Panc1 (cell line): ENCODE measurements at regions not wholly inside any gene's neighbourhood (a gene's known extent, or its start where the extent isn't known, plus 50 kb on each side); places are given as distances from the start of the nearest gene placed in this dataset.

Source experiments
- ATAC-seq: fragments of 200-7000 bp; cut with Tn5 transposase; 2 replicates; pipeline ENCODE4 v1.9.1; 2020; ENCODE audit warnings: mild to moderate bottlenecking, moderate library complexity
- BruUV-seq: library from RNA; stranded (reverse); fragments of 400-500 nt; replicated peaks from 2 replicates; lab custom pipeline; 2021; lab: Mats Ljungman, UMichigan
- CTCF ChIA-PET: fragments of 300-600 bp; sonication (Branson Sonifier 250); formaldehyde crosslinking; loops from one replicate; lab custom pipeline; 2022; ENCODE audit warnings: antibody characterized with exemption; lab: Charles Lee
- POLR2A ChIA-PET: fragments of 300-600 bp; sonication (Branson Sonifier 250); formaldehyde crosslinking; loops from one replicate; lab custom pipeline; 2022; ENCODE audit warnings: antibody characterized with exemption; lab: Charles Lee
- DNase-seq: peaks from one replicate; pipeline ENCODE4 v3.0.0-alpha.2; 2010; ENCODE audit warnings: low read depth, low spot score
- H3K27ac ChIP-seq: 2 replicates; pipeline ENCODE4 v1.5.1; 2011; ENCODE audit warnings: mild to moderate bottlenecking, low read length, inconsistent platforms
- H3K27me3 ChIP-seq: fragments of 200-500 bp; sonication (Bioruptor generic); 2 replicates; pipeline ENCODE4 v1.6.0; 2014; ENCODE audit warnings: low read length, inconsistent platforms; ENCODE audit not compliant: control insufficient read depth, insufficient read depth
- H3K36me3 ChIP-seq: fragments of 200-500 bp; sonication (Bioruptor generic); 2 replicates; pipeline ENCODE4 v1.5.1; 2014; ENCODE audit warnings: inconsistent platforms, mild to moderate bottlenecking, low read length, moderate library complexity; ENCODE audit not compliant: control insufficient read depth, insufficient read depth
- H3K4me1 ChIP-seq: 2 replicates; pipeline ENCODE4 v1.5.1; 2011; ENCODE audit warnings: inconsistent platforms, mild to moderate bottlenecking, low read length, moderate library complexity; ENCODE audit not compliant: control insufficient read depth, insufficient read depth
- H3K4me3 ChIP-seq, 2 experiments: 2 replicates each; pipeline ENCODE4 v1.5.1; 2011 to 2012; ENCODE audit warnings: low read depth in 2 of 2, low read length in 2 of 2, mild to moderate bottlenecking in 2 of 2, inconsistent platforms in 1 of 2, moderate library complexity in 1 of 2
- H3K9me3 ChIP-seq: fragments of 200-500 bp; sonication (Bioruptor generic); 2 replicates; pipeline ENCODE4 v1.5.1; 2014; ENCODE audit warnings: low read depth, mild to moderate bottlenecking, inconsistent platforms, low read length, moderate library complexity; ENCODE audit not compliant: control insufficient read depth, insufficient read depth
- POLR2AphosphoS5 ChIP-seq: IDR thresholded peaks from 2 replicates; pipeline ENCODE4 v1.6.1; 2012; ENCODE audit warnings: mild to moderate bottlenecking, low read depth, low read length, moderate library complexity
- SIN3A ChIP-seq: IDR thresholded peaks from 2 replicates; pipeline ENCODE4 v1.6.1; 2012; ENCODE audit warnings: low read depth, mild to moderate bottlenecking, low read length, moderate library complexity, borderline replicate concordance; ENCODE audit not compliant: insufficient read depth
- TCF7L2 ChIP-seq: IDR thresholded peaks from 2 replicates; pipeline ENCODE4 v1.6.1; 2011; ENCODE audit warnings: mild to moderate bottlenecking, low read depth, low read length, inconsistent platforms
- in situ Hi-C: cut with HindIII; loops from 2 replicates; pipeline ENCODE4 v1.10.0; 2016; ENCODE audit warnings: low sequenced_read_pairs, low pct_unique_long_range_greater_than_20kb
- intact Hi-C: fragments of 100-400 bp; cut with micrococcal nuclease; formaldehyde crosslinking; loops from one replicate; pipeline ENCODE4 v1.10.0; 2022; ENCODE audit not compliant: unreplicated experiment
- TF ChIP-seq, protein P1 (sequence below), 2 experiments: IDR thresholded peaks; 2 replicates each; pipeline ENCODE4 v1.6.1; 2011 to 2012; ENCODE audit warnings: low read depth in 2 of 2, control low read depth in 1 of 2, low read length in 1 of 2, mild to moderate bottlenecking in 1 of 2, moderate library complexity in 1 of 2; ENCODE audit not compliant: insufficient read depth in 1 of 2
- TF ChIP-seq, protein P2 (sequence below): fragments of 450-650 bp; IDR thresholded peaks from 2 replicates; pipeline ENCODE4 v1.5.1; 2017; ENCODE audit warnings: mild to moderate bottlenecking

DNA sequence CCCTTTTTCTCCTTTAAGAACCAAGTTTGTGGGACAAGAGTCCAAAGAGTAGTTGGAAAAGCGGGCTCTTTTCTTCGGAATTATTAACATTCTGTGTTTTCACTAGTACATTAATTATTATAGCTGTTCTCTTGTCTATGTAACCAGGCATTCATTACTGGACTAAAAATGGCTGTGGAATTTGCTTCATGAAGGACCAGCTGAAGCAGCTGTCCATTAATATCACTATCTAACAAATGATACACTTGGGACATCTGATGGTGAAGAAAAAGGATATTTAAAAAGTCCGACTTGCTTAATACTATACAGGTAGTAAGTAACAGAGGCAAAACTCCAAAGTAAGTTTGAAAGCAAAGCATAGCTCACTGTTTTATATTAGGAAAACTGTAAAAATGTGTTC lies 728.9 kb upstream of the DPPA4 start:
- TF ChIP-seq SIN3A (no peak), TCF7L2 (no peak), POLR2AphosphoS5 (no peak)
- TF ChIP-seq, protein P1, sequence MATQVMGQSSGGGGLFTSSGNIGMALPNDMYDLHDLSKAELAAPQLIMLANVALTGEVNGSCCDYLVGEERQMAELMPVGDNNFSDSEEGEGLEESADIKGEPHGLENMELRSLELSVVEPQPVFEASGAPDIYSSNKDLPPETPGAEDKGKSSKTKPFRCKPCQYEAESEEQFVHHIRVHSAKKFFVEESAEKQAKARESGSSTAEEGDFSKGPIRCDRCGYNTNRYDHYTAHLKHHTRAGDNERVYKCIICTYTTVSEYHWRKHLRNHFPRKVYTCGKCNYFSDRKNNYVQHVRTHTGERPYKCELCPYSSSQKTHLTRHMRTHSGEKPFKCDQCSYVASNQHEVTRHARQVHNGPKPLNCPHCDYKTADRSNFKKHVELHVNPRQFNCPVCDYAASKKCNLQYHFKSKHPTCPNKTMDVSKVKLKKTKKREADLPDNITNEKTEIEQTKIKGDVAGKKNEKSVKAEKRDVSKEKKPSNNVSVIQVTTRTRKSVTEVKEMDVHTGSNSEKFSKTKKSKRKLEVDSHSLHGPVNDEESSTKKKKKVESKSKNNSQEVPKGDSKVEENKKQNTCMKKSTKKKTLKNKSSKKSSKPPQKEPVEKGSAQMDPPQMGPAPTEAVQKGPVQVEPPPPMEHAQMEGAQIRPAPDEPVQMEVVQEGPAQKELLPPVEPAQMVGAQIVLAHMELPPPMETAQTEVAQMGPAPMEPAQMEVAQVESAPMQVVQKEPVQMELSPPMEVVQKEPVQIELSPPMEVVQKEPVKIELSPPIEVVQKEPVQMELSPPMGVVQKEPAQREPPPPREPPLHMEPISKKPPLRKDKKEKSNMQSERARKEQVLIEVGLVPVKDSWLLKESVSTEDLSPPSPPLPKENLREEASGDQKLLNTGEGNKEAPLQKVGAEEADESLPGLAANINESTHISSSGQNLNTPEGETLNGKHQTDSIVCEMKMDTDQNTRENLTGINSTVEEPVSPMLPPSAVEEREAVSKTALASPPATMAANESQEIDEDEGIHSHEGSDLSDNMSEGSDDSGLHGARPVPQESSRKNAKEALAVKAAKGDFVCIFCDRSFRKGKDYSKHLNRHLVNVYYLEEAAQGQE (IDR thresholded peaks at IDR 0.05; ENCODE audit: insufficient read depth in 1 of 2, low read depth in 2 of 2, low read length in 1 of 2): no peak
- TF ChIP-seq, protein P2, sequence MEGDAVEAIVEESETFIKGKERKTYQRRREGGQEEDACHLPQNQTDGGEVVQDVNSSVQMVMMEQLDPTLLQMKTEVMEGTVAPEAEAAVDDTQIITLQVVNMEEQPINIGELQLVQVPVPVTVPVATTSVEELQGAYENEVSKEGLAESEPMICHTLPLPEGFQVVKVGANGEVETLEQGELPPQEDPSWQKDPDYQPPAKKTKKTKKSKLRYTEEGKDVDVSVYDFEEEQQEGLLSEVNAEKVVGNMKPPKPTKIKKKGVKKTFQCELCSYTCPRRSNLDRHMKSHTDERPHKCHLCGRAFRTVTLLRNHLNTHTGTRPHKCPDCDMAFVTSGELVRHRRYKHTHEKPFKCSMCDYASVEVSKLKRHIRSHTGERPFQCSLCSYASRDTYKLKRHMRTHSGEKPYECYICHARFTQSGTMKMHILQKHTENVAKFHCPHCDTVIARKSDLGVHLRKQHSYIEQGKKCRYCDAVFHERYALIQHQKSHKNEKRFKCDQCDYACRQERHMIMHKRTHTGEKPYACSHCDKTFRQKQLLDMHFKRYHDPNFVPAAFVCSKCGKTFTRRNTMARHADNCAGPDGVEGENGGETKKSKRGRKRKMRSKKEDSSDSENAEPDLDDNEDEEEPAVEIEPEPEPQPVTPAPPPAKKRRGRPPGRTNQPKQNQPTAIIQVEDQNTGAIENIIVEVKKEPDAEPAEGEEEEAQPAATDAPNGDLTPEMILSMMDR: no peak
- H3K27ac ChIP-seq: no peak overlapping the region
- in situ Hi-C loops: no loop called here
- ChIA-PET CTCF (no interaction called here), POLR2A (no interaction called here)
- H3K4me1 ChIP-seq: no peaks in the 10 kb centered on the region
- no peak overlapping the region for H3K4me3 ChIP-seq
- DNase-seq (no peak), ATAC-seq (no peak)
- no peaks in the 10 kb centered on the region for H3K27me3 ChIP-seq
- intact Hi-C loops: no loop called here
- no peaks in the 10 kb centered on the region for H3K9me3 ChIP-seq
- H3K36me3 ChIP-seq: no peaks in the 10 kb centered on the region
- no TSS peak for BruUV-seq

DNA sequence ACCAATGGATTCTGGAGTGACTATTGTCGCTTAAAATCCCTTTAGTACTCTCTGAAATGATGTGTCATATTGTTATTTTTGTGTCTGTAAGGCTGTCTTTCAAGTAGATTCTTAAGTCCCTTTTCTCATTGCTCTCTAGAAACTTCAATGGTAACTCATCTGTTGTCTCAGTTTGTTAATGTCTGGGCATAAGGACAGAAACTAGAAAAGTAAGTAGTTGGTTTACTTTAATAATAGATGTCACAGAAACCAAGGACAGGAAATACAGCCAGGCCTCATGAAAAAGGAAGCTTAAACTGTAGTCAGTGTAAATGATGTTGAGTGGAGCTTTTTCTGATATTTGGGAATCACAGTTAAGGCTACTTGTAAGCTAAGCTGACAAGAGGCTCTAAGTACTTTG lies 730.2 kb upstream of the DPPA4 start:
- POLR2A ChIA-PET: no interaction called here
- Histone ChIP-seq H3K4me3 (no peak overlapping the region), H3K27me3 (no peaks in the 10 kb centered on the region), H3K27ac (no peak overlapping the region), H3K36me3 (no peaks in the 10 kb centered on the region), H3K9me3 (no peaks in the 10 kb centered on the region), H3K4me1 (no peaks in the 10 kb centered on the region)
- DNase-seq (no peak), ATAC-seq (no peak)
- in situ Hi-C loops (no loop called here), intact Hi-C loops (no loop called here)
- CTCF ChIA-PET: interaction anchor here (0.5 kb wide), 1 partner anchor 784 kb away, joined by 4 read pairs; no protein-coding TSS in a partner anchor
- no TSS peak for BruUV-seq
- TF ChIP-seq, protein P2: no peak
- TF ChIP-seq POLR2AphosphoS5 (no peak), SIN3A (no peak), TCF7L2 (no peak)
- TF ChIP-seq, protein P1 (IDR thresholded peaks at IDR 0.05; ENCODE audit: insufficient read depth in 1 of 2, low read depth in 2 of 2, low read length in 1 of 2): no peak
